Hepatocyte (in vitro differentiated cells): ENCODE measurements at regions not wholly inside any gene's neighbourhood (a gene's known extent, or its start where the extent isn't known, plus 50 kb on each side); places are given as distances from the start of the nearest gene placed in this dataset.

ENCODE experiments used
- DNase-seq: peaks from one replicate; pipeline ENCODE4 v3.0.0-alpha.2; 2016; ENCODE audit warnings: low spot score
- H2AFZ ChIP-seq: fragments of 200-600 bp; sonication (generic); 2 replicates; pipeline ENCODE4 v1.6.0; 2016; ENCODE audit warnings: antibody characterized with exemption, mild to moderate bottlenecking
- H3K27ac ChIP-seq: fragments of 200-600 bp; sonication (generic); 2 replicates; pipeline ENCODE4 v1.5.1; 2016; ENCODE audit warnings: mild to moderate bottlenecking
- H3K27me3 ChIP-seq: fragments of 200-600 bp; sonication (generic); 2 replicates; pipeline ENCODE4 v1.6.1; 2016
- H3K36me3 ChIP-seq: fragments of 200-600 bp; sonication (generic); replicated peaks from 2 replicates; pipeline ENCODE4 v1.5.1; 2016; ENCODE audit warnings: low read depth; ENCODE audit not compliant: insufficient read depth
- H3K4me1 ChIP-seq: fragments of 200-600 bp; sonication (generic); 2 replicates; pipeline ENCODE4 v1.5.1; 2016; ENCODE audit warnings: mild to moderate bottlenecking, moderate library complexity; ENCODE audit not compliant: insufficient read depth
- H3K4me2 ChIP-seq: fragments of 200-600 bp; sonication (generic); 2 replicates; pipeline ENCODE4 v1.6.0; 2016
- H3K4me3 ChIP-seq: fragments of 200-600 bp; sonication (generic); 2 replicates; pipeline ENCODE4 v1.5.1; 2016; ENCODE audit warnings: mild to moderate bottlenecking
- H3K79me2 ChIP-seq: fragments of 200-600 bp; sonication (generic); 2 replicates; pipeline ENCODE4 v1.6.0; 2017; ENCODE audit warnings: mild to moderate bottlenecking
- H3K9me2 ChIP-seq: fragments of 200-600 bp; sonication (generic); replicated peaks from 2 replicates; pipeline ENCODE4 v1.6.0; 2017; ENCODE audit warnings: mild to moderate bottlenecking; ENCODE audit not compliant: insufficient read depth
- H3K9me3 ChIP-seq: fragments of 200-600 bp; sonication (generic); 2 replicates; pipeline ENCODE4 v1.5.1; 2016; ENCODE audit warnings: low read depth, mild to moderate bottlenecking
- H4K20me1 ChIP-seq: fragments of 200-600 bp; sonication (generic); 2 replicates; pipeline ENCODE4 v1.6.0; 2016; ENCODE audit warnings: mild to moderate bottlenecking; ENCODE audit not compliant: insufficient read depth, poor library complexity, severe bottlenecking
- CTCF ChIP-seq: fragments of 200-600 bp; sonication (generic); IDR thresholded peaks from 2 replicates; pipeline ENCODE4 v1.5.1; 2016; ENCODE audit warnings: antibody characterized with exemption, mild to moderate bottlenecking; ENCODE audit not compliant: poor library complexity
- EZH2 ChIP-seq: fragments of 200-600 bp; sonication (generic); IDR thresholded peaks from 2 replicates; pipeline ENCODE4 v1.6.1; 2016; ENCODE audit warnings: antibody characterized with exemption, mild to moderate bottlenecking, borderline replicate concordance
- EZH2phosphoT487 ChIP-seq: fragments of 200-600 bp; sonication (generic); IDR thresholded peaks from one replicate; pipeline ENCODE4 v1.6.1; 2018; ENCODE audit warnings: antibody characterized with exemption, mild to moderate bottlenecking, low read depth, moderate library complexity; ENCODE audit not compliant: unreplicated experiment, severe bottlenecking
- WGBS: methylation state at CpG from one replicate; pipeline ENCODE4 v1.1.6; 2016; ENCODE audit warnings: low lambda C conversion rate; ENCODE audit errors: missing lambda C conversion rate; 5-methylcytosine and 5-hydroxymethylcytosine counted together

GRCh38 chr10:117721873-117722272 is 179.3 kb downstream of the EMX2 start:
- no peaks in the 10 kb centered on the region for H3K79me2 ChIP-seq
- H3K27ac ChIP-seq: no peak overlapping the region
- H3K9me3 ChIP-seq: no peaks in the 10 kb centered on the region
- H4K20me1 ChIP-seq: no peaks in the 10 kb centered on the region
- 87% methylated on average over 5 of the region's 5 CpGs for WGBS
- TF ChIP-seq CTCF: no peak
- no peak for TF ChIP-seq EZH2phosphoT487
- TF ChIP-seq EZH2: no peak
- no peak overlapping the region for H3K4me2 ChIP-seq
- no peak overlapping the region for H2AFZ ChIP-seq
- H3K27me3 ChIP-seq: peaks cover 5% of the 10 kb centered on the region
- DNase-seq: no peak
- H3K4me1 ChIP-seq: no peaks in the 10 kb centered on the region
- no peak overlapping the region for H3K4me3 ChIP-seq
- no peaks in the 10 kb centered on the region for H3K36me3 ChIP-seq
- no peaks in the 10 kb centered on the region for H3K9me2 ChIP-seq

GRCh38 chr10:117723343-117723742 is 180.8 kb downstream of the EMX2 start:
- no peaks in the 10 kb centered on the region for H3K36me3 ChIP-seq
- 76% methylated on average over 4 of the region's 4 CpGs for WGBS
- H3K79me2 ChIP-seq: no peaks in the 10 kb centered on the region
- H3K9me3 ChIP-seq: no peaks in the 10 kb centered on the region
- no peak overlapping the region for H2AFZ ChIP-seq
- DNase-seq: no peak
- peaks cover 5% of the 10 kb centered on the region for H3K27me3 ChIP-seq
- H4K20me1 ChIP-seq: no peaks in the 10 kb centered on the region
- no peak overlapping the region for H3K27ac ChIP-seq
- TF ChIP-seq EZH2: no peak
- no peak for TF ChIP-seq EZH2phosphoT487
- TF ChIP-seq CTCF: no peak
- H3K4me2 ChIP-seq: no peak overlapping the region
- H3K9me2 ChIP-seq: no peaks in the 10 kb centered on the region
- no peak overlapping the region for H3K4me3 ChIP-seq
- H3K4me1 ChIP-seq: no peaks in the 10 kb centered on the region

DNA sequence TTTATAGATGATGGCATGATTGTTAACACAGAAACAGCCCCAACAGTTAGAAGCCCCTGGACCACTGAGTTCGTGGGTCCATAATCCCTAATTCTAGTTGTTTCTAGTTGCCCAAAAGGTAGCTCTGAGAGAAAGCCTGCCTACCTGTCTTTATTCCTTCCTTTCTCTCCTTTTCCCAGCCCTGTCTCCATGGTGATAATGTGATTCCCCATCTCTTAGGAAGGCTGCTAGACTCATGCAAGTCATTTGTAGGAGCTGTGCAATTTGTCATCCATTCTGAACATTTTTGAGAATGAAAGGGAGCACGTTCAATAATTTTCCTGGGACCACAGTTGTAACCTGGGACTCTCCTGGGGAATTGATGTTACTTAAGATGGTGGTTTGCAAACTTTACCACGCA is 183.4 kb downstream of the EMX2 start:
- H2AFZ ChIP-seq: no peak overlapping the region
- no peak overlapping the region for H3K4me3 ChIP-seq
- no peaks in the 10 kb centered on the region for H3K9me3 ChIP-seq
- WGBS: 81% methylated on average over 3 of the region's 3 CpGs
- H3K9me2 ChIP-seq: no peaks in the 10 kb centered on the region
- H3K27me3 ChIP-seq: peaks cover 13% of the 10 kb centered on the region
- no peak overlapping the region for H3K4me2 ChIP-seq
- H3K79me2 ChIP-seq: no peaks in the 10 kb centered on the region
- DNase-seq: no peak
- H3K36me3 ChIP-seq: no peaks in the 10 kb centered on the region
- no peaks in the 10 kb centered on the region for H4K20me1 ChIP-seq
- no peaks in the 10 kb centered on the region for H3K4me1 ChIP-seq
- TF ChIP-seq EZH2: no peak
- TF ChIP-seq CTCF: no peak
- TF ChIP-seq EZH2phosphoT487: no peak
- H3K27ac ChIP-seq: no peak overlapping the region
